ENCODE measurements at regions not wholly inside any gene's neighbourhood (a gene's known extent, or its start where the extent isn't known, plus 50 kb on each side); places are given as distances from the start of the nearest gene placed in this dataset.

- H2AFZ ChIP-seq (ENCODE audit: low read depth, low read length, severe bottlenecking), result no peak overlapping the region
- no peak overlapping the region for H3K9ac ChIP-seq (ENCODE audit: low read length)
These were observed 166.8 kb downstream of the NNT start for GRCh38 chr5:43769571-43770355.

More at GRCh38 chr5:43769571-43770355, 166.8 kb downstream of the NNT start:
- Histone ChIP-seq H3K9me3 (ENCODE audit: insufficient read depth, low read length) (no peaks in the 10 kb centered on the region), H3F3A (ENCODE audit: insufficient read depth) (no peaks in the 10 kb centered on the region), H3K36me3 (ENCODE audit: low read length) (no peaks in the 10 kb centered on the region), H3K4me2 (ENCODE audit: low read depth, low read length, poor library complexity, severe bottlenecking) (no peak overlapping the region), H4K20me1 (ENCODE audit: low read depth, low read length) (no peaks in the 10 kb centered on the region), H3K4me3 (ENCODE audit: insufficient read depth, low read length, poor library complexity, severe bottlenecking) (no peak overlapping the region), H3K27me3 (ENCODE audit: low read length) (no peaks in the 10 kb centered on the region), H3K79me2 (ENCODE audit: insufficient read depth, low read length) (no peaks in the 10 kb centered on the region), H3K9me2 (replicated peaks; ENCODE audit: insufficient read depth, low read length) (no peaks in the 10 kb centered on the region; the same call in 1 of the 2 replicates), H3K27ac (ENCODE audit: low read depth, low read length) (no peak overlapping the region)
- TF ChIP-seq CTCF (IDR thresholded peaks at IDR 0.05; ENCODE audit: insufficient read depth, low read length, poor library complexity, severe bottlenecking) (no peak), EZH2phosphoT487 (conservative IDR thresholded peaks at IDR 0.05; ENCODE audit: low read length) (no peak)

Data from SU-DHL-6 (cell line).